Stomach (tissue), 8 donors: ENCODE measurements at regions not wholly inside any gene's neighbourhood (a gene's known extent, or its start where the extent isn't known, plus 50 kb on each side); places are given as distances from the start of the nearest gene placed in this dataset.

Source experiments
- DNase-seq, 2 donors: peaks; one replicate each; pipeline versions ENCODE4 v3.0.0 to v3.0.0-alpha.2; 2013 to 2019
- H3K27ac ChIP-seq, 5 donors: fragments of 200-600 bp in 4 of 5; sonication (generic) in 4 of 5; one replicate each; pipeline ENCODE4 v1.5.1; 2013 to 2019; ENCODE audit warnings: mild to moderate bottlenecking in 1 of 5, moderate library complexity in 1 of 5
- H3K27me3 ChIP-seq, 3 donors: fragments of 200-600 bp; sonication (generic); one replicate each; pipeline ENCODE4 v1.5.1; 2017 to 2019; ENCODE audit warnings: mixed run types in 1 of 3
- H3K36me3 ChIP-seq, 4 donors: fragments of 200-600 bp; sonication (generic); 1 replicate in 3 of 4; 2 replicates in 1 of 4; pipeline ENCODE4 v1.5.1; 2016 to 2019
- H3K4me1 ChIP-seq, 4 donors: fragments of 200-600 bp; sonication (generic); one replicate each; pipeline ENCODE4 v1.5.1; 2016 to 2019
- H3K4me3 ChIP-seq, 4 donors: fragments of 200-600 bp; sonication (generic) in 3 of 4; one replicate each; pipeline ENCODE4 v1.5.1; 2016 to 2019; ENCODE audit warnings: mild to moderate bottlenecking in 1 of 4
- H3K9me3 ChIP-seq, 4 donors: fragments of 200-600 bp; sonication (generic); one replicate each; pipeline ENCODE4 v1.5.1; 2016 to 2019
- EP300 ChIP-seq: sonication (generic); formaldehyde crosslinking; IDR thresholded peaks from one replicate; pipeline ENCODE4 v1.6.1; 2017; ENCODE audit warnings: antibody characterized with exemption
- POLR2A ChIP-seq, 4 donors: fragments of 450-650 bp; IDR thresholded peaks; one replicate each; pipeline ENCODE4 v1.6.1; 2016; ENCODE audit warnings: antibody characterized with exemption in 4 of 4, control low read depth in 2 of 4, mild to moderate bottlenecking in 1 of 4, moderate library complexity in 1 of 4
- POLR2AphosphoS5 ChIP-seq, 3 donors: sonication (generic); formaldehyde crosslinking; IDR thresholded peaks; one replicate each; pipeline ENCODE4 v1.6.1; 2016; ENCODE audit warnings: antibody characterized with exemption in 3 of 3
- WGBS, 5 donors: extraction: QIAGEN DNeasy Blood & Tissue Kit in 3 of 5; methylation state at CpG; one replicate each; pipeline versions ENCODE4 v1.1.5 to v1.1.7; 2013 to 2018; 5-methylcytosine and 5-hydroxymethylcytosine counted together
- intact Hi-C: fragments of 100-400 bp; cut with DNase I; formaldehyde crosslinking; loops from one replicate; pipeline ENCODE4 v1.15.1; 2023; ENCODE audit warnings: low total_unique reads
- TF ChIP-seq, protein P1 (sequence below), 7 experiments: fragments of 450-650 bp in 4 of 7; fragments of 200-600 bp in 3 of 7; sonication (generic) in 3 of 7; IDR thresholded peaks; one replicate each; pipeline ENCODE4 v1.5.1; 2016 to 2019; ENCODE audit warnings: antibody characterized with exemption in 7 of 7, control low read depth in 2 of 7, mild to moderate bottlenecking in 1 of 7
- donor health status: healthy with polysubstance abuse.
- donor health status: Bipolar disorder and iron deficiency.
- donor health status: healthy.

DNA sequence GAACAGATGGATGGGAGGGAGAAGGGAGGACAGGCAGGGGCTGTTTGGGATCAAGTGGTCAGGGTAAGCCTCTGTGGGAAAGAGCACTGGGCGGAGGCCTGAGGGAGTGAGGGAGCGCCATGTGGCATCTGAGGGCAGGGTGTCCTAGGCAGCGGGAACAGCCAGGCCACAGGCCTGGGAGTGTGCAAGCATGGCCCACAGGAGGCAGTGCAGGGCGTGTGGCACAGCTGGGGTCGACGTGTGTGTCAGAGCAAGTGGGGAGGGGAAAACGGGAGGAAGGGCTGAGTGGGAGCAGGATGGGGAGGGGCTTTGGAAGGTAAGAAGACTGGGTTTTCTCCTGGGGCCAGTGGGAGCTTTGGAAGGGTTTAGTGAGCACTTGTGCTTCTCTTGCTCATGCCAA, 143.4 kb downstream of the SYF2 start:
- no peak for TF ChIP-seq POLR2A (IDR thresholded peaks at IDR 0.05)
- no peak for TF ChIP-seq EP300
- TF ChIP-seq, protein P1, sequence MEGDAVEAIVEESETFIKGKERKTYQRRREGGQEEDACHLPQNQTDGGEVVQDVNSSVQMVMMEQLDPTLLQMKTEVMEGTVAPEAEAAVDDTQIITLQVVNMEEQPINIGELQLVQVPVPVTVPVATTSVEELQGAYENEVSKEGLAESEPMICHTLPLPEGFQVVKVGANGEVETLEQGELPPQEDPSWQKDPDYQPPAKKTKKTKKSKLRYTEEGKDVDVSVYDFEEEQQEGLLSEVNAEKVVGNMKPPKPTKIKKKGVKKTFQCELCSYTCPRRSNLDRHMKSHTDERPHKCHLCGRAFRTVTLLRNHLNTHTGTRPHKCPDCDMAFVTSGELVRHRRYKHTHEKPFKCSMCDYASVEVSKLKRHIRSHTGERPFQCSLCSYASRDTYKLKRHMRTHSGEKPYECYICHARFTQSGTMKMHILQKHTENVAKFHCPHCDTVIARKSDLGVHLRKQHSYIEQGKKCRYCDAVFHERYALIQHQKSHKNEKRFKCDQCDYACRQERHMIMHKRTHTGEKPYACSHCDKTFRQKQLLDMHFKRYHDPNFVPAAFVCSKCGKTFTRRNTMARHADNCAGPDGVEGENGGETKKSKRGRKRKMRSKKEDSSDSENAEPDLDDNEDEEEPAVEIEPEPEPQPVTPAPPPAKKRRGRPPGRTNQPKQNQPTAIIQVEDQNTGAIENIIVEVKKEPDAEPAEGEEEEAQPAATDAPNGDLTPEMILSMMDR (IDR thresholded peaks at IDR 0.05), result no peak
- TF ChIP-seq POLR2AphosphoS5 (IDR thresholded peaks at IDR 0.05), result no peak
- DNase-seq, result no peak
- Histone ChIP-seq H3K4me1 (no peaks in the 10 kb centered on the region), H3K27me3 (peaks cover 0 to 46% (median 7%) of the 10 kb centered on the region in 3 donors), H3K36me3 (no peaks in the 10 kb centered on the region), H3K4me3 (no peak overlapping the region), H3K27ac (no peak overlapping the region), H3K9me3 (no peaks in the 10 kb centered on the region)
- WGBS, 5 donors, result 73 to 90% (median 80%) methylated on average over 7 of the region's 7 CpGs
- intact Hi-C loops, result no loop called here

DNA sequence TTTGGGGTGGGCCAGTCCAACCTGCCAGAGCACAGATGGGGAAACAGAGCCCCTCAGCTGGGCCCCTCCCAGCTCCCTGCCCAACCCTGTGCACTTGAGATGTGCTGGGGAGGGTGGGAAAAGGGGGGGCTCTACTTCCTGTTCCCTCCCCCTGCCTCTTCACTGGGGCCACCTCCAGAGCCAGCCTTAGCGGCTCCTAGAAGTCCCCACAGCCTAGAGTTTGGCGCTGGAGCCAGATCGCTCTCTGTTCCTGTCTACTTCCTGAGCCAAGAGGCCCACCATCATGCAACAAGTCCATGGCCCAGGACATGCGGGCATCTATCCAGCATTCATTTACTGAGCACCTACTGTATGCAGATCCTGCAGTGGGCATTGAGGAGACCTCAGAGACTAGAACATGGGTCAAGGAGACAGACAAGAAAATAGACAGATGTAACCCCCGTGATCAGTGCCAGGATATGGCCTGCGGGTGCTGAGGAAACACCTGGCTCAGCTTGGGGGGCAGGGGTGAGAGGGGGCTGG, 144.1 kb downstream of the SYF2 start:
- 81 to 87% (median 82%) methylated on average over 6 of the region's 6 CpGs for WGBS, 5 donors
- Histone ChIP-seq H3K36me3 (no peaks in the 10 kb centered on the region), H3K27ac (no peak overlapping the region), H3K9me3 (no peaks in the 10 kb centered on the region), H3K4me1 (no peaks in the 10 kb centered on the region), H3K4me3 (no peak overlapping the region), H3K27me3 (peaks cover 0 to 53% (median 7%) of the 10 kb centered on the region in 3 donors)
- intact Hi-C loops, result no loop called here
- TF ChIP-seq POLR2A (IDR thresholded peaks at IDR 0.05), result no peak
- no peak for TF ChIP-seq EP300
- no peak for TF ChIP-seq POLR2AphosphoS5 (IDR thresholded peaks at IDR 0.05)
- TF ChIP-seq, protein P1 (IDR thresholded peaks at IDR 0.05), result no peak
- no peak for DNase-seq

DNA sequence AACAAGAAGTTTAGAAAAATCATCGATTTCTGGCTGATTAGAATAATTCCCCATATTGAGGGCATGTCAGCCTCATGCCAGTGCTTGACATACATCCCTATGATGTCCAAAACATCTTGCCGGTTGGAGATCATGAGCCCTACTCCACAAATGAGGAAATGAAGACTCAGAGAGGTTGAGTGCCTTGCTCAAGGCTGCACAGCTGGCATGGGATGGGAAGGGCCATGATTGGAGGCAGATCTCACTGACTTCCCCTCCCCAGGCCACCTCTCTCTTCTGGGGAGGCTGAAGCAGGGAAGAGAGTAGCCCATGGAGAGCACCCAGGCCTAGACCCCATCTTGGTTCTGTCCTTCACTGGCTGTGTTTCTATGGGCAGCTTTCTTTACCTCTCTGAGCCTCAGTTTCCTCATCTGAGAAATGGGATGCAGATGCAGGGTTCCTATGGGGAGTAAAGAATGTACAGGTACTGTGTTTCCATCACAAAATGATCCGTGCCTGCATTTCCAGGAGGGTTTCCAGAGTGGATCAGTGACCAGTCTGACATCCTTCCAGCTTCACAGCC, 145.7 kb downstream of the SYF2 start:
- Histone ChIP-seq H3K27me3 (peaks cover 0 to 61% (median 7%) of the 10 kb centered on the region in 3 donors), H3K4me1 (no peaks in the 10 kb centered on the region), H3K4me3 (no peak overlapping the region), H3K9me3 (no peaks in the 10 kb centered on the region), H3K36me3 (no peaks in the 10 kb centered on the region), H3K27ac (no peak overlapping the region)
- no peak for DNase-seq
- intact Hi-C loops, result no loop called here
- TF ChIP-seq POLR2AphosphoS5 (IDR thresholded peaks at IDR 0.05) (no peak), POLR2A (IDR thresholded peaks at IDR 0.05) (no peak), EP300 (no peak)
- TF ChIP-seq, protein P1 (IDR thresholded peaks at IDR 0.05), result no peak
- 70 to 80% (median 76%) methylated on average over 3 of the region's 3 CpGs for WGBS, 5 donors

DNA sequence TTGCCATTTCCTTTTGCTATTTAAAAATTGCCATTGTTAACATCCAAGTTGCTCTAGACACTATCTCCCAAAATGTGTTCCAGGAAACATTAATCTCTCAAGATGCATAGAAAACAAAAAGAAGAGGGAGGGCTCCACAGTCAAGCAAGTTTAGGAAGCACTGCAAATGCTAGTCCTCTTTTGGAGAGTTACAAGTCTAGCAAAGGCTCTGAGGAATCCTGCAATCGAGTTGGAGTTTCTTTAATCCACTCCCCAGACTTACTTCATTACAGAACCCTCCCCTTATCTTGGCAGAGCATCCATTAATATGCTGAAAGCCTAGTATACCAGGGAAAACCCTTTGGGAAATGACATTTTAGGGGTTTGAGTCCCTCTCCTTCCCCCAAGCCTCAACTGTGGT, 147.9 kb downstream of the SYF2 start:
- peaks cover 0 to 2% (median 0%) of the 10 kb centered on the region in 4 donors for H3K9me3 ChIP-seq
- peaks cover 0 to 44% (median 7%) of the 10 kb centered on the region in 3 donors for H3K27me3 ChIP-seq
- TF ChIP-seq, protein P1 (IDR thresholded peaks at IDR 0.05), result no peak
- TF ChIP-seq POLR2AphosphoS5 (IDR thresholded peaks at IDR 0.05) (no peak), EP300 (no peak), POLR2A (IDR thresholded peaks at IDR 0.05) (no peak)
- H3K4me1 ChIP-seq, result no peaks in the 10 kb centered on the region
- WGBS, 5 donors, result 52 to 59% (median 55%) methylated on average over 1 of the region's 1 CpG
- no peaks in the 10 kb centered on the region for H3K36me3 ChIP-seq
- intact Hi-C loops, result no loop called here
- H3K4me3 ChIP-seq, result no peak overlapping the region
- DNase-seq, result no peak
- H3K27ac ChIP-seq, result no peak overlapping the region
